ENCODE measurements at regions not wholly inside any gene's neighbourhood (a gene's known extent, or its start where the extent isn't known, plus 50 kb on each side); places are given as distances from the start of the nearest gene placed in this dataset.

DNA sequence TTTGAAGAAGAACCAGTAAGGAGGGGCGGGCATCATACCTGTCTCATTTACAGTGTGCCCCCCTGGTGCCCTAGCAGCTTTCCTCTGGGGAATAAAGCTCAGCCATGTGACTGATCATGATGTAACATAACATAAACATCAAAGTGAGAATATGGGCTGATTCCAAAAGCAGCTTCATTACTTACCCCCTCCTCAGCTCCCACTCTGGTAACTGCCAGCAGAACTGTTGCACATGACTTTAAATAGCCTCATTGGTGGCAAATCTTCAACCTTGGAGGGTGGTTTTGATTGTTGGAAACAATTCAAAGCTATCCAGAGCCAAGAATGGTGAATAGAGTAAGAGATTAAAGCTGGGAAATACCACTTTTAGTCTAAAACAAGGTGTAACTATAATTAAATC, 384.6 kb downstream of the BUD13 start:
- no peak overlapping the region for H3K4me2 ChIP-seq (ENCODE audit: insufficient read depth, low read length, poor library complexity, severe bottlenecking)
- DNase-seq (ENCODE audit: low spot score): no peak
- no peak overlapping the region for H2BK12ac ChIP-seq (ENCODE audit: low read length)
- H3K9me3 ChIP-seq (replicated peaks in 1 of 2; ENCODE audit: control insufficient read depth in 2 of 2, insufficient read depth in 1 of 2, low read depth in 1 of 2, low read length in 2 of 2): no peaks in the 10 kb centered on the region
- no peak overlapping the region for H3K4me3 ChIP-seq (ENCODE audit: low read length in 2 of 2)
- no peak overlapping the region for H4K91ac ChIP-seq (ENCODE audit: low read depth, low read length, poor library complexity)
- no peak overlapping the region for H3K27ac ChIP-seq (replicated peaks; ENCODE audit: low read length)
- no peak overlapping the region for H3K4ac ChIP-seq (ENCODE audit: low read length)
- no peak overlapping the region for H3K23ac ChIP-seq (ENCODE audit: low read depth, low read length, poor library complexity)
- H3K4me1 ChIP-seq (ENCODE audit: control insufficient read depth in 2 of 2, insufficient read depth in 1 of 2, low read depth in 1 of 2, low read length in 2 of 2): no peaks in the 10 kb centered on the region
- no peak overlapping the region for H2BK5ac ChIP-seq (ENCODE audit: low read length)
- H4K8ac ChIP-seq (ENCODE audit: low read depth, low read length): no peak overlapping the region
- no peaks in the 10 kb centered on the region for H3K27me3 ChIP-seq (ENCODE audit: control insufficient read depth in 3 of 3, insufficient read depth in 3 of 3, low read depth in 1 of 3, low read length in 3 of 3)
- H2BK120ac ChIP-seq (ENCODE audit: low read depth, low read length): no peak overlapping the region
- no peaks in the 10 kb centered on the region for H3K79me1 ChIP-seq (ENCODE audit: low read depth, low read length)
- H3K18ac ChIP-seq (ENCODE audit: low read length): no peak overlapping the region
- no peak overlapping the region for H2BK15ac ChIP-seq (ENCODE audit: low read length)
- no peak overlapping the region for H3K9ac ChIP-seq (ENCODE audit: low read depth, low read length, poor library complexity)
- H3K14ac ChIP-seq (ENCODE audit: low read length): peak overlapping the region; percentile 17
- no peak overlapping the region for H2AK5ac ChIP-seq (ENCODE audit: low read depth, low read length)
- H3K36me3 ChIP-seq (replicated peaks in 1 of 2; ENCODE audit: control insufficient read depth in 2 of 2, insufficient read depth in 2 of 2, low read length in 2 of 2): no peaks in the 10 kb centered on the region
- no peak overlapping the region for H2AFZ ChIP-seq (ENCODE audit: low read length)
- WGBS, 2 donors (ENCODE audit: extremely low coverage in 2 of 2, insufficient read length in 2 of 2, insufficient replicate concordance in 1 of 2): no CpG with 5 or more reads among the region's 1 CpG

DNA sequence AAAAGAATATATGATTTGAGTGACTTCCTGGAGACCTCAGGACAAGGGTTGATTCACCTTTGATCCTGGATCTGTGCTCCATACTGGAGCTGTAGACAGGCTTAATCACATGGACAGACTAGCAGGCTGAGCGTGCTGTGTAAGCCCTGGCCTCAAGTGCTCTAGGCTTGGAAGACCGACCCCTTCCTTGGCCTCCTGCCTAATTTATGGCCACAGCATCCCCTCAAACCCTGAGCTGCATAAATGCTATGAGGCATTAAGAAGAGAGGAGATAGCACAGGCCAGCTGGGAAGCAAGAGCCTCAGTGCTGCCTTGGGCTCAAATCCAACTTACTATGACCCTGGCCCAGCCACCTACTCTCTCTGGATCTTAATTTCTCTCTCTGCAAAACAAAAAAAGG, 385.1 kb downstream of the BUD13 start:
- Histone ChIP-seq H3K4me1 (ENCODE audit: control insufficient read depth in 2 of 2, insufficient read depth in 1 of 2, low read depth in 1 of 2, low read length in 2 of 2) (no peaks in the 10 kb centered on the region), H3K36me3 (replicated peaks in 1 of 2; ENCODE audit: control insufficient read depth in 2 of 2, insufficient read depth in 2 of 2, low read length in 2 of 2) (no peaks in the 10 kb centered on the region), H2BK15ac (ENCODE audit: low read length) (no peak overlapping the region), H2BK5ac (ENCODE audit: low read length) (no peak overlapping the region), H3K79me1 (ENCODE audit: low read depth, low read length) (no peaks in the 10 kb centered on the region), H4K91ac (ENCODE audit: low read depth, low read length, poor library complexity) (no peak overlapping the region), H4K8ac (ENCODE audit: low read depth, low read length) (no peak overlapping the region), H3K18ac (ENCODE audit: low read length) (no peak overlapping the region), H3K9me3 (replicated peaks in 1 of 2; ENCODE audit: control insufficient read depth in 2 of 2, insufficient read depth in 1 of 2, low read depth in 1 of 2, low read length in 2 of 2) (no peaks in the 10 kb centered on the region), H2BK12ac (ENCODE audit: low read length) (no peak overlapping the region), H3K9ac (ENCODE audit: low read depth, low read length, poor library complexity) (no peak overlapping the region), H3K4me3 (ENCODE audit: low read length in 2 of 2) (no peak overlapping the region), H3K27ac (replicated peaks; ENCODE audit: low read length) (no peak overlapping the region), H3K14ac (ENCODE audit: low read length) (no peak overlapping the region), H2AFZ (ENCODE audit: low read length) (no peak overlapping the region), H2BK120ac (ENCODE audit: low read depth, low read length) (no peak overlapping the region), H2AK5ac (ENCODE audit: low read depth, low read length) (no peak overlapping the region), H3K23ac (ENCODE audit: low read depth, low read length, poor library complexity) (no peak overlapping the region), H3K4me2 (ENCODE audit: insufficient read depth, low read length, poor library complexity, severe bottlenecking) (no peak overlapping the region), H3K27me3 (ENCODE audit: control insufficient read depth in 3 of 3, insufficient read depth in 3 of 3, low read depth in 1 of 3, low read length in 3 of 3) (no peaks in the 10 kb centered on the region), H3K4ac (ENCODE audit: low read length) (no peak overlapping the region)
- no peak for DNase-seq (ENCODE audit: low spot score)
- WGBS, 2 donors (ENCODE audit: extremely low coverage in 2 of 2, insufficient read length in 2 of 2, insufficient replicate concordance in 1 of 2): no CpG with 5 or more reads among the region's 2 CpGs

DNA sequence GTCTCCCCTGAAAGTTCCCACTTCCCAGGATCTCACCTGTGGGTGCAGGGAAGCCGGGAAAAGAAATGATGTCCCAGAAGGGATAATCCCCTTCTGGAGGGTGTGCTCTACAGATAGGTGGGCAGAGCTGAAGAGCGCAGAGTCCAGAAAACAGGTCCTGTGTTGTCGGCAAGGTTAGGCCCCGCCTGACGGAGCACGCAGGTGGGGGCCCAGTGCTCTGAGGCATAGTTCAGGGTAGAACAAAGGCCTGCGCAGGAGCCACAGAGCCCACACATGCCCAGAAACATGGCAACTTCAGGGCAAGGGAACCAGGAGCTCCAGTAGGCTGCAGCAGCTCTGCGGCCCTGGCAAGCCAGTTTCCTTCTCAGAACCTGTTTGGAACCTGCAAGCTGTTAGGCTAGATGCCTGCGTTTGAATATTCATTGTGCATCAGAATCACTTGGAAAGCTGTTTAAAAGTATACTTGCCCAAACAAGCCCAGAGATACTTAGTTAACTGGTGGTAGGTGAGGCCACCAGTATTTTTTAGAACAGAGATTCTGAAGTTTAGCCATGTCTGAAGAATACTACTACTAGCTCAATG, 386.6 kb downstream of the BUD13 start:
- no peak overlapping the region for H3K14ac ChIP-seq (ENCODE audit: low read length)
- H2BK15ac ChIP-seq (ENCODE audit: low read length): no peak overlapping the region
- H4K91ac ChIP-seq (ENCODE audit: low read depth, low read length, poor library complexity): no peak overlapping the region
- no peaks in the 10 kb centered on the region for H3K27me3 ChIP-seq (ENCODE audit: control insufficient read depth in 3 of 3, insufficient read depth in 3 of 3, low read depth in 1 of 3, low read length in 3 of 3)
- H3K4me3 ChIP-seq (ENCODE audit: low read length in 2 of 2): no peak overlapping the region
- H4K8ac ChIP-seq (ENCODE audit: low read depth, low read length): no peak overlapping the region
- H3K4me2 ChIP-seq (ENCODE audit: insufficient read depth, low read length, poor library complexity, severe bottlenecking): no peak overlapping the region
- no peak overlapping the region for H2BK12ac ChIP-seq (ENCODE audit: low read length)
- no peak overlapping the region for H2AFZ ChIP-seq (ENCODE audit: low read length)
- H3K9ac ChIP-seq (ENCODE audit: low read depth, low read length, poor library complexity): no peak overlapping the region
- no peaks in the 10 kb centered on the region for H3K36me3 ChIP-seq (replicated peaks in 1 of 2; ENCODE audit: control insufficient read depth in 2 of 2, insufficient read depth in 2 of 2, low read length in 2 of 2)
- no peaks in the 10 kb centered on the region for H3K79me1 ChIP-seq (ENCODE audit: low read depth, low read length)
- H2AK5ac ChIP-seq (ENCODE audit: low read depth, low read length): no peak overlapping the region
- no peaks in the 10 kb centered on the region for H3K4me1 ChIP-seq (ENCODE audit: control insufficient read depth in 2 of 2, insufficient read depth in 1 of 2, low read depth in 1 of 2, low read length in 2 of 2)
- H3K27ac ChIP-seq (replicated peaks; ENCODE audit: low read length): no peak overlapping the region
- no peak for DNase-seq (ENCODE audit: low spot score)
- H2BK5ac ChIP-seq (ENCODE audit: low read length): no peak overlapping the region
- WGBS, 2 donors (ENCODE audit: extremely low coverage in 2 of 2, insufficient read length in 2 of 2, insufficient replicate concordance in 1 of 2): no CpG with 5 or more reads among the region's 9 CpGs
- H2BK120ac ChIP-seq (ENCODE audit: low read depth, low read length): no peak overlapping the region
- H3K18ac ChIP-seq (ENCODE audit: low read length): no peak overlapping the region
- no peak overlapping the region for H3K23ac ChIP-seq (ENCODE audit: low read depth, low read length, poor library complexity)
- no peak overlapping the region for H3K4ac ChIP-seq (ENCODE audit: low read length)
- no peaks in the 10 kb centered on the region for H3K9me3 ChIP-seq (replicated peaks in 1 of 2; ENCODE audit: control insufficient read depth in 2 of 2, insufficient read depth in 1 of 2, low read depth in 1 of 2, low read length in 2 of 2)

DNA sequence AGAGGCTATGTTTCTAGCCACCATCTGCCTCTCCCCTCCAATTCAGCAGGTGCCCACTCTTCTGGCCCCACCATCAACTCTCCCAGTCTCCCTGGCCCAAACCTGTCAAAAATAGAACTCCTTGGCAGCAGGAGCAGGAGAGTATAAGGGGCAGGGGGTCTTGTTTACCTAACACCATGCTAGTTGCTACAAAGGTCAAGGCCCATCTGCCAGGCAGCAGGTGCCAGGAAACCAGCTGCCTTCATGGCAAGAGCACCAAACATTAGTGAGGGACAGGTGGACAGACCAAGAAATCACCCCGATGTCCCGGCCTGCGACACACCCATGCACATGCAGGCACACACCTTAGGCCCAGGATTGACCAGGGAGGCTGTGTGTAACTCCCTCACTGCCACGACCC, 387.9 kb downstream of the BUD13 start:
- WGBS, 2 donors (ENCODE audit: extremely low coverage in 2 of 2, insufficient read length in 2 of 2, insufficient replicate concordance in 1 of 2): no CpG with 5 or more reads among the region's 4 CpGs
- Histone ChIP-seq H3K36me3 (replicated peaks in 1 of 2; ENCODE audit: control insufficient read depth in 2 of 2, insufficient read depth in 2 of 2, low read length in 2 of 2) (no peaks in the 10 kb centered on the region), H3K4me1 (ENCODE audit: control insufficient read depth in 2 of 2, insufficient read depth in 1 of 2, low read depth in 1 of 2, low read length in 2 of 2) (no peaks in the 10 kb centered on the region), H3K27ac (replicated peaks; ENCODE audit: low read length) (no peak overlapping the region), H2BK12ac (ENCODE audit: low read length) (no peak overlapping the region), H3K79me1 (ENCODE audit: low read depth, low read length) (no peaks in the 10 kb centered on the region), H3K18ac (ENCODE audit: low read length) (peak overlapping the region; percentile 62), H3K27me3 (ENCODE audit: control insufficient read depth in 3 of 3, insufficient read depth in 3 of 3, low read depth in 1 of 3, low read length in 3 of 3) (no peaks in the 10 kb centered on the region), H3K4ac (ENCODE audit: low read length) (no peak overlapping the region), H2AK5ac (ENCODE audit: low read depth, low read length) (peak overlapping the region; percentile 5), H2BK120ac (ENCODE audit: low read depth, low read length) (no peak overlapping the region), H2BK5ac (ENCODE audit: low read length) (no peak overlapping the region), H2AFZ (ENCODE audit: low read length) (no peak overlapping the region), H3K4me2 (ENCODE audit: insufficient read depth, low read length, poor library complexity, severe bottlenecking) (no peak overlapping the region), H3K23ac (ENCODE audit: low read depth, low read length, poor library complexity) (no peak overlapping the region), H3K9ac (ENCODE audit: low read depth, low read length, poor library complexity) (no peak overlapping the region), H3K4me3 (ENCODE audit: low read length in 2 of 2) (no peak overlapping the region), H2BK15ac (ENCODE audit: low read length) (no peak overlapping the region), H3K9me3 (replicated peaks in 1 of 2; ENCODE audit: control insufficient read depth in 2 of 2, insufficient read depth in 1 of 2, low read depth in 1 of 2, low read length in 2 of 2) (no peaks in the 10 kb centered on the region), H4K91ac (ENCODE audit: low read depth, low read length, poor library complexity) (no peak overlapping the region), H3K14ac (ENCODE audit: low read length) (no peak overlapping the region), H4K8ac (ENCODE audit: low read depth, low read length) (no peak overlapping the region)
- DNase-seq (ENCODE audit: low spot score): no peak

All from neuronal stem cell (in vitro differentiated cells).